ENCODE measurements at regions not wholly inside any gene's neighbourhood (a gene's known extent, or its start where the extent isn't known, plus 50 kb on each side); places are given as distances from the start of the nearest gene placed in this dataset.
A peak's percentile ranks its signal among the peaks of the same experiment; 100 is the strongest.

DNA sequence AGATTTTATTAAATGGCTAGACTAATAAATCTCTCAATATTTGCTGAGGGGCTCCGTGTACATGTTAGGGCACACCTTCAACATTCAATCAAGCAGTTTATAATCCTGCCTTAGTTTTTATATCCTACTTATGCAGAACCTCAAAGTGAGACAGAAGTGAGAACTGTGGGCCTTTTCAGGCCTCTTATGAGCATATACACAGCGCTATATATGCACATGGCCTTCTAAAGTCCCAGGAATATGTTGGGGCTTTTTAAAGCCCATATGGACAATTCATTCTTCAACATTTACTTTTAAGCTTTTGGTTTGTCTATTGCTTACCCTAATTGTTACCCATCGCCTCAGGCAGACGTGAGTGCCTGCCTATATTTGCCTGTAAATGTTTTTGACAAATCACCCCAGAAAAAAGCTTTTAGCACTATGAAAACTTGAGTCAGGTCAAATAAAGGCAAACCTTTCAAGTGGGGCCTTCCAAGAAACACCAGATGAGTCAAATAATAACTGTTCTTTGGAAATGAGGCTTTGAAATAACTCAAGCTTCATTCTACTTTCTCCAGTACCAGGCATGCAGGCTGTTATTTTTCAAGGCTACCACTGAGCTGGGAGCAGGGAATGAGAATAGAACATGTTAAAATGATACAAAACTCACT, 58.2 kb downstream of the ESM1 start:
- no peak for DNase-seq

DNA sequence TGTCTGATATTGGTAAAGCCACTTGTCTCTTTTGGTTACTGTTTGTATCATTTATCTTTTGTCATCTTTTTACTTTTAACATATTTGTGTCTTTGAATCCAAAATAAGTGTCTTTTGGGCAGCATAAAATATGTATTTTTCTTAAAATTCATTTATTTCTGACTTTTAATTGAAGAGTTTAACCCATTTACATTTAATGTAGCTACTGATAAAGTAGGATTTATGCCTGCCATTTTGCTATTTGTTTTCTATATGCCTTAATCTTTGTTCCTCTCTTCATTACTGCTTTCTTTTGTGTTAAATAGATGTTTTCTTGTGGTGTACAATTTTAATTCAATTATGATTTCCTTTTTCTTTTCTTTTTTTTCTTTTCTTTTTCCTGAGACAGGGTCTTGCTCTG, 60.9 kb downstream of the ESM1 start:
- no peak for DNase-seq

DNA sequence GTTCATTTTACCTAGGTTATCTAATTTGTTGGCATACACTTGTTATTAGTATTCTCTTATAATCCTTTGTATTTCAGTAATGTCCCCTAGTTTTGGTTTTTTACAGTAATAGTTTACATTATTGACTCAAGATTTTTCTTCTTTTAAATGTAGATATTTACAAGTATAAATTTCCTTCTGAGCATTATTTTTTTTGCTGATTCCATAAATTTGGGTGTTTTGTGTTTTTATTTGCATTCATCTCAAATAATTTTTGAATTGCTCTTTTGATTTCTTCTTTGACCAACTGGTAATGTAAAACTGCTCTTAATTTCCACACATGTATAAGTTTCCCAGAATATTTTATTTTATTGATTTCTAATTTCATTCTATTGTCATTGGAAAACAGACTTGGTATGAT, 68.1 kb downstream of the ESM1 start:
- DNase-seq, result no peak

DNA sequence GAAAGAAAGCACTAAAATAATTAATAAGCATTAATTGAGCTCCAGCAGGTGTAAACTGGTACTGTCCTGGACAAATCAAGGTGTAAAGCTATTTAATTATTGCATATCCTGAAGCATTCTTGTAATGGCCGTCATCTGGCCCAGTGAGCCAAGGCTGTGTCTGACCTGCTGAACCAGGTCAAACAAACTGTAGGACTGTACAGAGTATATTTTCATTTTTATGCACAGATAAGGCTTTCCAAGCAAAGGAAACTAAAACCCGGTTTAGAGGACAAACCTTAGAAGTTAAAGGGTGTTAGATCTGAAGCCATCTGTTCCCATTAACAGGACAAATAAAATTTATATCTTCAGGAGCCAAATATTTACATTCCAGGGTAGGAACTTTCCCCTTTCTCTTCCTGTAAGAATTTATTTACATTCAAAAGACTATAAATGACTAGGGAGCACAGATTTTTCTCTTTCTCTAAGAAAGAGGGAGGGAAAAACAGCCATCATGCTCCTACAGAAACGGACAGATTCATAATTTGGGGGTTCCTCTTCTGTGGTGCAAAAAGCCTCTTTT, 69.8 kb downstream of the ESM1 start:
- no peak for DNase-seq

DNA sequence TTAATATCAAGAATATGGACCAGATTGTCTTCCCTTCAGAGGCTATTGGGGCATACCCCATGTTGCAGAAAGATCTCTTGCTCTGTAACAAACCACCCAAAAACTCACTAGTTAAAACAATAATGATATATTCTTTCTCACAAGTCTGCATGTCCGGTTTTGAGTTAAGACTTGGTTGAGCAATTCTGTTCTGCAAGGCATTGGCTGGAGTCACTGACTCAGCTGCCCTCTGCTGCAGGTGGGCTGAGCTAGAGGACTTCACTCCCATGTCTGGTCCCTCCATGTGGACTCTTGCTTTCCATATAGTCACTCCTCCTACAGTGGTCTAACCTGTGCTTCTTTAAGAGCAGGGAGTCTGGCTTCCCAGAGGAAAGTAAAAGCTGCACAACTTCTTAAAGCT, 73.4 kb downstream of the ESM1 start:
- DNase-seq, result no peak

DNA sequence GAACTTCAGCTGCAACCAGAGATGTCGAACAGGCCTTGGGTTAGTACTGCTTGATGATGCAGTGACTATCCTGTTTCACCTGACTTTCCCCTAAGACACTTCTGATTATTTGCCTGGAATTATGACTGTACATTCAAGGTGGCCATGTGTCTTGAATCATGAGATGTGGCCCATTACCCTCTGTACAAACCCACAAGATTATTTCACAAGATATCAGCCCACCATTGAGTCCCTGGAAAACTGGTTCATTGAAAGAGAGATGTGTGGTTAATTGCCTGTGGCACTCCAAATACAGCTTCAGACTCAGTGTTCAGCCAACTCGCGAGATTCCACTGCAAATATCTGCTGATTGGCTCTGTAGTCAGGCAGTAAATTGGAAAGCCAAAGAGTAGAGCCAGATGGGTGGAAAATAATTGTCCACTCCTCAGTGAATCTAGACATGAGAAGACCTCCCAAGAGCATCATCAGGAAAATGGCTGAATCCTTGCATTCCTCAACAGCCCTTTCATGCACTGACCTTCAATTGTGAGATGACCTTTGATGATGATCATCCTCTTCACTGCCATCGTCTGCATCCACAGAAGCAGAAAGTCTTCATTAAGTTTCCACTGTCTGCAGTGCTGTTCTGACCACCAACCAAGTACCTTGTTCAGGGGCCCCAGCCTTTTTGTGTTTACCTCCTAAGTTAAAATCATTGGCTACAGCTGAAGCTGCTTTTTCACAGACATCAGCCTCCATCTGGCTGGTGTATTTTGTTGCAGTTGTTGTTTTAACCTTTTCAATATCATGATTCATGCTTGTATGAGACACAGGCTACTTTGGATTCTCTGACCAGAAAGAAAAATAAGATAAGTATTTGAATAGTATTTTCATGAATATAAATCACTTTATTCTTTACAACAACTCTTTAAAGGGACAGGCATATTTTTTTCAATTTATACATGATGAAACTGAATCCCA, 75.2 kb downstream of the ESM1 start:
- no peak for DNase-seq

DNA sequence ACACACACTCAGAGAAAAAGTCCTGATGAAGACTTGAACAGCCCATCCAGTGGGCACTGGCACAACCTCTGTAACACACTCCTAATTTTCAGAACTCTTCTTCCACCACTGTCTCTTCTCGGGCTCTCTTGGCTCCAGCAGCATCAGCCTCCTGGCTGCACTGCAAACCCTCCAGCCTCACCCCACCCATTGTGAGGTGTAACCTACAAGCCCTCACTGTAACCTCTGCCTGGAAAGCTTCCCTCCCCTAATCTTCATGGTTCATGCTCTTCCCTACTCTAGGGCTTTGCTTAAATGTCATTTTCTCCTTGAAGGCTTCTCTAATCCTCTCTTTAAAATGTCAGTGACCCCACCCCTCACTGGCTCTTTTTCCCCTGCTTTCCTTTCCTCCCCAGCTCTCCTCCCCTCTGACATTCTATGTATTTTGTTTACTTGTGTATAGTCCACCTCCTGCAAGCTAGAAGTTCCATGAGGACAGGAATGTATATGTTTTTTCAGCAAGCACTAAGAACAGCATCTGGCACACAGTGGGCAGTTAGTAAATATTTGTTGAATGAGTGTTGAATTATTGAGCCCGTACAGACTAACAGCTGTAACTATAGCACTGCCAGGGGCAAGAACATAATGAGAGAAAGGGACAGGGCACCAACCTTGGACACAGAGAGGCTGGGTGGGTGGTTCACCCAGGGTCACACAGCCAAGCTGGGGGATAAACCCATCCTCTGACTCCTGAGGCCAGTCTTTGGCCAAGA, 76.4 kb downstream of the ESM1 start:
- no peak for DNase-seq

DNA sequence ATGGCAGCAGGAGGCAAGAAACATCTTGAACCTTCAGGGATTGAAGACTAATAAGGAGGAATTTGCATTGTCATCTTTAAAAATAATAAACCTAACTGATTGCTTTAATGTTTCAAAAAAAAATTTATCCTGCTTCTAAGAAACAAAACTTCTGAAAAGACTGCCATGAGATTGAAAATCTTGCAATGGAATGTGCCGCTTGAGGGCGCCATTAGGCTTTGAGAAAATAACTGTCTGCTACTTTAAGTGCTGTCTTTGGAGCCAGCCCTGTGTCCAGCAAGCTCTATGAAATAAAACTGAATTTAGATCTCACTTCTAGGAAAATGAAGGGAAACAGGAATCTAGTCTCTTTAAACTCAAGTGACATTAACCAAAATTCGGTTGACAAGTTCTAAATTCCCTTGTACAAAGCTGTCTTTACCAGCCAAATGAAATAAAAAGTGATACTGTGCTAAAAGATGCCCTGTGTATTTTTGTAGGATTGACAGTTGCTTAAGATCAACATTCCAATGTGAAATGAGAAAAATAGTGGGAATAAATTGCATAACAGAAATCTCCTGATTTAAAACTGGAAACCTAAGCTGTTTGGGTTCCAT, 79.4 kb downstream of the ESM1 start:
- no peak for DNase-seq

DNA sequence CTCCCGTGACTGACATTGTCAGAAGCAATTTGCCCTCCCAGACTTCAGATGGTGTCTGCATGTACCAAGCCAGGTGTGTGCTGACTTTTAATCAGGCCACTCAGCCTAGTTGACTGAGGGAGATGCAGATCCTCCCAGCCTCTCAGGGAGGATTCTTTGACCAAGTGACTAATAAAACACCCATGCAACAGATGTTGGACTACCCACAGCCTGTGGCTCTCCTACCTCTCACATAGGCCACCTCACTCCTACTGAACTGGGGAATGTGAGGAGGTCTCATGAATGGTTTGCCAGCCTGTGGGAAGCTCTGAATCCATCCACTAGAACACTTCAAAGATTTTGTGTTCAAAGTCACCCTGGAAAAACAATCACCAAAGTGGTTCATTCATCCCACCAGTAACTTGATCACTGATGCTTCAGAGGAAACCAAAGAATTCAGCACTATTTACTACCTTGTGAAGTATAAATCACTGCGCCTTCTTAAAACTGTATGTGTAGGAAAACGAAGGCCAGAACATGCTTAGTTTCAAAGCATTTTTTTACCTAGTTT, 80.1 kb downstream of the ESM1 start:
- DNase-seq, result no peak

DNA sequence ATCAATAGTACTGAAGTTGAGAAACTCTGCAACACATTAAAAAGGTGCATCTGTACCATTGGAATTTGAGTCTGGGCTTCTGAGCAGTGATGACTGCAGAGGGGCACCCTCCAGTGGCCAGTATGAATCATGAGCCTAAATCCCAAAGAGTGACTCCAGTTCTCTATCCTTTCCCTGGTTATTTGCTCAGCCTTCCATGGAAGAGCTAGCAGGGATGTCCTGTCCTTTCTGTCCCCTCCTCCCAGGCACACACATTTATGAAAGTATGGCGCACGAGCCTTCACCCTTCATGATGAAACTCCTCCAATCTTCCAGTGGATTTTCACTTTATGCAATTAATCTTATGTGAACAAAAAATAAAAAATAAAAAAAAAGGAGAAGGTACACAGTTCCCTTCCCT, 81.0 kb downstream of the ESM1 start:
- no peak for DNase-seq

DNA sequence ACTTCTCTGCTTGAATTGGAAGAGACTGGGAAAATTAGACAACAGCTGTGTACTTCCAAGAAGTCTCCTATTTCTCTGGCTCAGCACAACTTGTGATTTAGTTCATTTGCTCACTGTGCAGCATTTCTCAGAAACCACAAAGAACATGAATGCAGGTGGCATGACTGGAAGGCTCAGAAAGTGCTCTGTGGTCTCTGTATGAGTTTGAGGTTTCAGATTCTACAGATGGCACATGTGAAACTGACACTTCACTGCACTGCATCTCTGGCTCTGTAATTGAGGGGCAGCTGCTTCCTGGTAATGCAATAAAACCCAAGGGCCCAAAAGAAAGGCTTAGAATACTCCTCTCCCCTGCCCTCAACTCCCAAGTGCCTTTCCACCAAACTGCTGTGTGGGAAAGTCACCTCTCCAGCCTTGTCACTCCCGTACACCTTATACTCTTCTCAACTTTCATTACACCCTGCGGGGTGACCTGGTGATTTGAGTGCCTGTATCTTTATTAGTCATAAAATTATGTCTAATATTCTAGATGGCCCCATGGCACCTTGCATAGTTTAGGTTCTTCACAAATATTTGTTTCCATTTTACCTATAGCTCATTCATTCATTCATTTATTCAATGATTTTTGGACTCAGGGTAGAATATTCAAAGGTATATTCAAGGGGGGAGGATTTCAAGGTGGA, 82.5 kb downstream of the ESM1 start:
- DNase-seq, result peak; percentile 51

DNA sequence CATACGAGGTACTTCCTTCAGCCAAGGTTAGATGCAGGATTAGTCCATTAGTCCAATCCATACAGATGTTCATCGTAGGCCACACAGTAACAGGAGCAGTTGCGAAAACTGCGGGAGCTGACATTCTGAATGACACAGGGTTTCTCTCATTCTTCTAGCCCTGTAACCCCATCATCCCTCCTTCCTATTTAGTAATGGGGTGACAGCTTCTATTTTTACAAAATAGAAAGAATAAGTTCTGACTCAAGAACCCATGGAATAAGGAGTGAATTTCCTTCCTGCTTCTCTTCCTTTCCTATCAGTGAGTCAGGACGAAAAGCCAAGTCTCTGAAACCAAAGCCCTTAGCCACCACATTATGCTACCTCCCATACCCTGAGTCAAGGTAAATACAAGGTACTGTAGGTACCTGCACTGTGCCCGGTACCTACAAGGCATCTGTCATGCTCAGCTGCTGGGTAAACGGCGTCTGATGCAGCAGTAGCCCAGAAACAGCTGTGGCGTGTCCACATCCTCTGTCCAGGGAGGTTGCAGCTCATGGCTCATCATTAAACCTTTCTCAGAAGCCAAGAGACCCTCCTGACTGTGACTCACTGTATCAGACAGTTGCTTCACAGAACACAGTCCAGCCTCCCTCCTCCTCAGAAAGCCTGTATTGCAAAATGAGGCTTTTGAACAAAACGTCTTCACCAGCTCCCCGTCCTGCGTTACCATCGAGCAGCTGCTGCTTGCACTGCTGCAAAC, 84.2 kb downstream of the ESM1 start:
- DNase-seq, result no peak

DNA sequence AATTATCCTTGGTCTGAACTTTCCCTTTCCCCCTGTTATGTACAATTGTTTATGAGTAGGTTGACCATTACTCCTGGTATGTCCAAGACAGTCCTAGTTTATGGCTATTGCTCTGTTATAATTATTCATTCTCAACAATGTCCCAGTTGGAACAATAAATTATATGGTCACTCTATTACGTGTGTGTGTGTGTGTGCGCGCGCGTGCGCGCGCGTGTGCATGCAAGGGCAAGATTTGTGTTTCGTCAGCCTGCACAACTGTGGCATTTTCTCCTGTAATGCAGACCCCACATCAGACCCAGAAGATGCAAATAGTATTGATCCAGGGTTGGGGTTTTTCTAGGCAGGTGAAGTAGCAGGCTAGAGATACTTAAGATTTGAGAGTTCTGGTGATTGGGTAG, 88.4 kb downstream of the ESM1 start:
- DNase-seq, result no peak

DNA sequence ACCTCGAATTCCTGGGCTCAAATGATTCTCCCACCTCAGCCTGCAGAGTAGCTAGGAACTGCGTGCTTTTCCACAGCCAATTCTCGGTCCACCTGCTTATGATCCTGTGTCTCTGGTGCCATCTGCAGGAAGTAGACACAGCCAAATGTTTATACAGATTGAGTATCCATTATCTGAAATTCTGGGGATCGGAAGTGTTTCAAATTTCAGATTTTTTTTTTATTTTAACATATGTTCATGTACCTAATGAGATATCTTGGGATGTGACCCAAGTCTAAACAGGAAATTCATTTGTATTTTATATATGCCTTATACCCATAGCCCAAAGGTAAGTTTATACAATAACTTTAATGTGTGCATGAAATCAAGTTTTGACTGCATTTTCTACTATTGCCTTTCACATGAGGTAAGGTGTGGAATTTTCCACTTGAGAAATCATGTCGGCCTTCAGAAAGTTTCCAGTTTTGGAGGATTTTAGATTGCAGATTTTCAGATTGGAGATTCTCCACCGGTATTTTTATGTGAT, 89.5 kb downstream of the ESM1 start:
- DNase-seq, result no peak

DNA sequence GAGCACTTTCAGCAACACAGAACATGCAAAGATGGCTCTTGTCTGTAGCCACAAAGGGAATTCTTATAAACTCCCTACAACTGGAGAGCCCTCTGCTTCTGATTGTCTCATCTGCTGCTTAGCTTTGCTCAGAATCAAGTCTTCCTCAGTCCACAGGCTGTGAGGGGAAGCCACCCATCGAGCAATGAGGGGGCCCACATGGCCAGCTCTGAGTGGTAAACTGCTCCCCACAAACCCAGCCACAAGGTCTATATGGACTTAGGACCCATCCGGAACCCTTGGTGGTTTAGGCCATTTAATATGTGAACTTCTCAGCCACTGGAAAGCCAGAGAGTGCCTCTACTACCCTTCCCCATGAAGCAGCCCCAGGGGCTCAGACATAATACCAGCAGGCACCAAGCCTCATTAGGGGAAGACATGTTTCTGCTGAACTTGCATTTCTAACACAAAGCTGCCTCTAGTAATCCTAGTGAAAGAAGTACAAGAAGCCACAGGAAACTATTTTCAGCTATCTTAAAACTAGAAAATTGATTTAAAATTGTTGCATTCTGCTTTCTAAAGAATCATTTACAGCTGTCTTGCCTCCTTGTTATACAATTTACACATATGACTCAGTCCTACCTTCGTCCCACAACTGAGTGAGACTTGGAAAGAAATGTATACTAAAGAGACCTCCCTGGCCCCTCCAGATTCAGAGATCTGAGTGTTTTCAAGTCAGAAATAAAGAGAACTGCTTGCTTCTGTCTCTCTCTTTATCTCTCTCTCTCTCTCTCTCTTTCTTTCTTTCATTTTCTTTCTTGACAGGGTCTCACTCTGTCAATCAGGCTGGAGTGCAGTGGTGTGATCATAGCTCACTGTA, 90.2 kb downstream of the ESM1 start:
- DNase-seq, result no peak

DNA sequence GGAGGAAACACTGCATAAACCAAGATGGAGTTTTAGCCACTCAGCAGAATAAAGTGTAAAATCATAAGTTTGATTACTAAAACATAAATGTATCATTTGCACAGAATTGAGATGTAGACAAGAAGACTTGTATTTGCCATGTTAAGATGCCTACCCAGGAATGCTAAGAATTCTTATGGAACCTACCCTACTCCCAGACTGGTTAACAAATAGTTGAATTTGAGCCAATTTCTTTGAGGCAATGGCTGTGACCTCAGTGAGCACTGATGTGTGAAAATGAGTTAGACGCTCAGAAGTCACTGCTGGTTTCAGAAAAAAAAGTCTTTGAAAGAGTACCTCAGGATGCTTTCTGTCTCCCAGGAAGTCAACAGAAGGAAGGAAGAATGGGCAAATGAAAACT, 95.6 kb downstream of the ESM1 start:
- no peak for DNase-seq

DNA sequence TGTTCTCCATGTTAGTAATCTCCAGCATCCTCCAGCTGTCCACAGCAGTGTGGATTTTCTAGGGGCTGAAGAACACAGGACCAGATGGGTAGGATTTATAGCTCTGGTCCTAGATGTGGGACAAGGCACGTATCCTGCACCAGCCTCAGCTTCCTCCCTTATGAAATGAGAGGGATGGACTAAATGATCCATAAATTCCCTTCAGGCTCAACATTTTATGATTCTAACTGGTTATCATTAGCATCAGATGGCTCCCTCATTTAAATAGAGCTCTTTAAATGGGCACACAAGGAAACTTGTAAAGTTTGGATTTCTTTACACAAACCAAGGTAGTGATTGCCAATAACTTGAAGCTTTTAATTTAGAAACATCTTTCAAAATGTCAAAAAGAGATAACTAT, 97.7 kb downstream of the ESM1 start:
- no peak for DNase-seq

DNA sequence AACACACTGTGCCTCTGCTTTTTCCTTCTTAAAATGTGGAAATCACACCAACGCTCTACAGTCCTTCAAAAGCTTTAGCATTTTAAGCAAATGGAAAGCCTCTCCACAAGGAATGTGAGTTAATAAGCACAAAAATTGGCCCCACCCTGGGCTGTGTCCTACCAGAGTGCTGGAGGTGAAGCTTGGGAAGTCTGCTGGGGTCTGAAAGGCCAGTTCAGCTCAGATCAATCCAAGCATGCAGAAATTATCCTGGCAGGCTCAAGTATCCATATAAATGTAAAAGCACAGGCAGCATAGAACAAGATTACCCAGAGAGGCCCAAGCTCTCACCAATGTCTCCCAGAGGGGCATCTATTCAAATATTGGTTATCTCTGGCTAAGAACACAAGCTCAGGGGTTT, 98.5 kb downstream of the ESM1 start:
- no peak for DNase-seq

DNA sequence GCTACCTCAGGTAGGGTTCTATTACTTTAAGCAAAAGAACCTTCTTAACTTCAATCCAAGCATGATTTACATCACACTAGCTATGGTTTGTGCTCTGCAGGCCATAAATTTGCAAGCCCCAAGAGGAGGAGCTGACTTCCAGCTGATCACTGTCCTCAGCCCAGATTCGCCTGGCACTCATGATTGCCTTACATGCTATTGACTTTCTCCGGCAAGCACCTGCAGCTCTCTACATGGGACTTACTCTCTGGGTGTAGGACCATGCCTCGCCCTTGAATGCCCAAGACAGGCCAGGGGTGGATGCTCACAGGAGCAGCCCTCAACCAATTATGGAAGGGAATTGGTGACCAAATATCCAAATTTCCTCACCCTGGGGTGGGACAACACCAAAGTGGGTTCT, 99.8 kb downstream of the ESM1 start:
- no peak for DNase-seq

DNA sequence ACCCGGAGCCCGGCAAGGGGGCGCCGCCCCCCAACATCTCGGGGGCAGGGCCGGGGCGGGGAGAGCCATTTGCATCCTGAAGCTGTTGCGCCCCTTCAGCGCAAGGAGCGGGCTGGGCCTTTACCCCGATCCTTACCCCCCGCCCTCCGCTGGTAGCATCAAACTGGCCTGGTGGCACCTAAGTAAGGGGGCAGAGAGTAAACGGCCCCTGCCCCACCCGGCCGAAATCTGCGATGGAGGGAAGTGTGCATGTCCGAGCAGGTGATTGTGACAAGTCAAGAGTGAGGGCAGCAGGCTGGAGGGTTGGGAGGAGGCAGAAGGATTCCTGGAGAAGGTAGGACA, 101.2 kb downstream of the ESM1 start:
- DNase-seq, result no peak
